RWPE1 (cell line): ENCODE measurements at regions not wholly inside any gene's neighbourhood (a gene's known extent, or its start where the extent isn't known, plus 50 kb on each side); places are given as distances from the start of the nearest gene placed in this dataset.

ENCODE experiments used
- CTCF ChIA-PET: fragments of 350-600 bp; sonication (Branson Sonifier 250); formaldehyde crosslinking; extraction: SDS; loops from one replicate; lab custom pipeline; 2021; lab: Yijun Ruan, JAX
- POLR2A ChIA-PET: fragments of 400-600 bp; formaldehyde crosslinking; extraction: SDS; loops from one replicate; lab custom pipeline; 2020; ENCODE audit warnings: antibody characterized with exemption; ENCODE audit not compliant: low non-redundant PET; lab: Yijun Ruan, JAX
- DNase-seq: peaks from one replicate; pipeline ENCODE4 v3.0.0; 2012; ENCODE audit warnings: low spot score
- H3K27ac ChIP-seq: fragments of 450-650 bp; 2 replicates; pipeline ENCODE4 v1.5.1; 2017
- TF ChIP-seq, protein P1 (sequence below): fragments of 450-650 bp; conservative IDR thresholded peaks from 2 replicates; pipeline ENCODE4 v1.5.1; 2017; ENCODE audit warnings: low read depth, mild to moderate bottlenecking

GRCh38 chr5:74017786-74018211, 391.8 kb downstream of the ARHGEF28 start:
- peak; percentile 89 for DNase-seq
- H3K27ac ChIP-seq: peak overlapping the region; percentile 83
- ChIA-PET CTCF (interaction anchor here (1.0 kb wide), 1 partner anchor 115 kb away, joined by 4 read pairs; no protein-coding TSS in a partner anchor), POLR2A (interaction anchor here (0.6 kb wide), 1 partner anchor 623 kb away, joined by 3 read pairs; the partner anchor contains the start of gene ENC1)
- TF ChIP-seq, protein P1, sequence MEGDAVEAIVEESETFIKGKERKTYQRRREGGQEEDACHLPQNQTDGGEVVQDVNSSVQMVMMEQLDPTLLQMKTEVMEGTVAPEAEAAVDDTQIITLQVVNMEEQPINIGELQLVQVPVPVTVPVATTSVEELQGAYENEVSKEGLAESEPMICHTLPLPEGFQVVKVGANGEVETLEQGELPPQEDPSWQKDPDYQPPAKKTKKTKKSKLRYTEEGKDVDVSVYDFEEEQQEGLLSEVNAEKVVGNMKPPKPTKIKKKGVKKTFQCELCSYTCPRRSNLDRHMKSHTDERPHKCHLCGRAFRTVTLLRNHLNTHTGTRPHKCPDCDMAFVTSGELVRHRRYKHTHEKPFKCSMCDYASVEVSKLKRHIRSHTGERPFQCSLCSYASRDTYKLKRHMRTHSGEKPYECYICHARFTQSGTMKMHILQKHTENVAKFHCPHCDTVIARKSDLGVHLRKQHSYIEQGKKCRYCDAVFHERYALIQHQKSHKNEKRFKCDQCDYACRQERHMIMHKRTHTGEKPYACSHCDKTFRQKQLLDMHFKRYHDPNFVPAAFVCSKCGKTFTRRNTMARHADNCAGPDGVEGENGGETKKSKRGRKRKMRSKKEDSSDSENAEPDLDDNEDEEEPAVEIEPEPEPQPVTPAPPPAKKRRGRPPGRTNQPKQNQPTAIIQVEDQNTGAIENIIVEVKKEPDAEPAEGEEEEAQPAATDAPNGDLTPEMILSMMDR: no peak

DNA sequence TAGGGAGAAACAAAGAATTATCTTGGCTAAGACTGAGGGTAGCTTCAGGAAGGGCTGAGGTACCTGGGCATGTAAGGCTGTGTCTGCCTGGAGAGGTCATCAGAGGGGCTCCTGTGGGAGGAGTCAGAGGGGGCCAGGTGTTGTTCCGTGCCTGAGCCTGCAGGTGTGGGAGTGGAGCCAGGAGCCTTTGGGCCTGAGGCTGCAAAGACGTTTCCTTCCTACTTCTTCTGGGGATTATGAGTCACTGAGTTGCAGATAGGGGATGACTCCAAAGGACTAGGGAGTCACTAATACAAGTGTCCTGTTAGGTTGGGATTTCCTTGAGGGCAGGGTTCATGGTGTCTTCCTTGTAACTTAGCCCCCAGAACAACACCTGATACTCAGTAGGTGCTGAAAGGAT, 391.1 kb downstream of the ARHGEF28 start:
- CTCF ChIA-PET: interaction anchor here (0.5 to 1.1 kb wide), 5 partner anchors 10 to 745 kb away, joined by 3 to 4 read pairs (median 3); no protein-coding TSS in a partner anchor
- TF ChIP-seq, protein P1: no peak
- peak overlapping the region; percentile 83 for H3K27ac ChIP-seq
- POLR2A ChIA-PET: no interaction called here
- DNase-seq: peak; percentile 92

DNA sequence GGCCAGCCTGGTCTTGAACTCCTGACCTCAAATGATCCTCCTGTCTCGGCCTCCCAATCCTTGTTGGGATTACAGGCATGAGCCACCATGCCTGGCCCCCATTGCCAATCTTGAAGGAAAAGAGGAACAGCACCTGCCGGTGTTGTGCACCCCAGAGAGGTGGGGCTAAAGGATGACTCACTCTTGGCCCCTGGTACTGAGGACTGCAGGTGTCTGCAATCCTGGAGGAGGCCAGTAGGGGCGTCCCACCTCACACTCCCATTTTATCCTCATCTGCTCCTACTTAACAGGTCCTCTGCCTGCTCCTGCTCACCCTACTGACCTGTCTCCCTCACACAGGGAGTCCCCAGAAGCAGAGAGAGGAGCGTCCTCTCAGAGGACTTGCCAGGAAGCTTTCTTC, 390.4 kb downstream of the ARHGEF28 start:
- TF ChIP-seq, protein P1: no peak
- ChIA-PET POLR2A (no interaction called here), CTCF (interaction anchor here (0.5 to 1.1 kb wide), 4 partner anchors 11 to 746 kb away, joined by 3 to 4 read pairs (median 3); no protein-coding TSS in a partner anchor)
- peak overlapping the region; percentile 83 for H3K27ac ChIP-seq
- DNase-seq: no peak

- ChIA-PET POLR2A (no interaction called here), CTCF (interaction anchor here (0.6 to 1.1 kb wide), 2 partner anchors 24 to 93 kb away, joined by 3 to 4 read pairs; no protein-coding TSS in a partner anchor)
- DNase-seq: no peak
- no peak overlapping the region for H3K27ac ChIP-seq
- TF ChIP-seq, protein P1: no peak
These were observed 389.7 kb downstream of the ARHGEF28 start for GRCh38 chr5:74015716-74016115.

- CTCF ChIA-PET: interaction anchor here (0.9 kb wide), 1 partner anchor 310 kb away, joined by 5 read pairs; no protein-coding TSS in a partner anchor
- POLR2A ChIA-PET: no interaction called here
- TF ChIP-seq, protein P1: no peak
- no peak for DNase-seq
- H3K27ac ChIP-seq: no peak overlapping the region
These were observed 387.2 kb downstream of the ARHGEF28 start for GRCh38 chr5:74013222-74013621.

- TF ChIP-seq, protein P1: no peak
- ChIA-PET POLR2A (no interaction called here), CTCF (no interaction called here)
- peak; percentile 23 for DNase-seq
- H3K27ac ChIP-seq: no peak overlapping the region
These were observed 383.5 kb downstream of the ARHGEF28 start for GRCh38 chr5:74009502-74009901.
